Astrocyte of the spinal cord (primary cell): ENCODE measurements at regions not wholly inside any gene's neighbourhood (a gene's known extent, or its start where the extent isn't known, plus 50 kb on each side); places are given as distances from the start of the nearest gene placed in this dataset.

Experiments
- DNase-seq: peaks from one replicate; pipeline ENCODE4 v3.0.0; 2011; ENCODE audit warnings: low read depth, low spot score
- H3K4me3 ChIP-seq: 2 replicates; pipeline ENCODE4 v1.5.1; 2011; ENCODE audit warnings: low read depth, mild to moderate bottlenecking, low read length, moderate library complexity
- in situ Hi-C: cut with HindIII; loops from 2 replicates; pipeline ENCODE4 v1.10.0; 2017; ENCODE audit warnings: low sequenced_read_pairs
- TF ChIP-seq, protein P1 (sequence below): IDR thresholded peaks from 2 replicates; pipeline ENCODE4 v1.5.1; 2012; ENCODE audit warnings: low read depth, mild to moderate bottlenecking, low read length, inconsistent platforms

- no peak overlapping the region for H3K4me3 ChIP-seq
- TF ChIP-seq, protein P1, sequence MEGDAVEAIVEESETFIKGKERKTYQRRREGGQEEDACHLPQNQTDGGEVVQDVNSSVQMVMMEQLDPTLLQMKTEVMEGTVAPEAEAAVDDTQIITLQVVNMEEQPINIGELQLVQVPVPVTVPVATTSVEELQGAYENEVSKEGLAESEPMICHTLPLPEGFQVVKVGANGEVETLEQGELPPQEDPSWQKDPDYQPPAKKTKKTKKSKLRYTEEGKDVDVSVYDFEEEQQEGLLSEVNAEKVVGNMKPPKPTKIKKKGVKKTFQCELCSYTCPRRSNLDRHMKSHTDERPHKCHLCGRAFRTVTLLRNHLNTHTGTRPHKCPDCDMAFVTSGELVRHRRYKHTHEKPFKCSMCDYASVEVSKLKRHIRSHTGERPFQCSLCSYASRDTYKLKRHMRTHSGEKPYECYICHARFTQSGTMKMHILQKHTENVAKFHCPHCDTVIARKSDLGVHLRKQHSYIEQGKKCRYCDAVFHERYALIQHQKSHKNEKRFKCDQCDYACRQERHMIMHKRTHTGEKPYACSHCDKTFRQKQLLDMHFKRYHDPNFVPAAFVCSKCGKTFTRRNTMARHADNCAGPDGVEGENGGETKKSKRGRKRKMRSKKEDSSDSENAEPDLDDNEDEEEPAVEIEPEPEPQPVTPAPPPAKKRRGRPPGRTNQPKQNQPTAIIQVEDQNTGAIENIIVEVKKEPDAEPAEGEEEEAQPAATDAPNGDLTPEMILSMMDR, result no peak
- in situ Hi-C loops, result no loop called here
- no peak for DNase-seq
Observed at GRCh38 chr22:47816863-47817210, 1054.4 kb downstream of the TBC1D22A start.

- DNase-seq, result no peak
- H3K4me3 ChIP-seq, result no peak overlapping the region
- in situ Hi-C loops, result no loop called here
- TF ChIP-seq, protein P1, result no peak
Observed at GRCh38 chr22:47816121-47816862, 1053.8 kb downstream of the TBC1D22A start.

DNA sequence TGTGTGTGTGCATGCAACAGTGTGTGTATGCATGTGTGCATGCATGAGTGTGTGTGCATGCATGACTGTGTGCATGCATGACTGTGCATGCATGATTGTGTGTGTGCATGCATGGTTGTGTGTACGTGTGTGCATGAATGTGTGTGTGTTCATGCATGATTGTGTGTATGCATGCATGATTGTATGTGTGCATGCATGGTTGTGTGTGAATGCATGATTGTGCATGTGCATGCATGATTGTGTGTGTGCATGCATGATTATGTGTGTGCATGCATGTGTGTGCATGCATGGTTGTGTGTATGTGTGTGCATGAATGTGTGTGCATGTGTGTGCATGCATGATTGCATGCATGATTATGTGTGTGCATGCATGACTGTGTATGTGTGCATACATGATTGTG is 1052.0 kb downstream of the TBC1D22A start:
- DNase-seq, result no peak
- no peak overlapping the region for H3K4me3 ChIP-seq
- in situ Hi-C loops, result no loop called here
- TF ChIP-seq, protein P1, result no peak

DNA sequence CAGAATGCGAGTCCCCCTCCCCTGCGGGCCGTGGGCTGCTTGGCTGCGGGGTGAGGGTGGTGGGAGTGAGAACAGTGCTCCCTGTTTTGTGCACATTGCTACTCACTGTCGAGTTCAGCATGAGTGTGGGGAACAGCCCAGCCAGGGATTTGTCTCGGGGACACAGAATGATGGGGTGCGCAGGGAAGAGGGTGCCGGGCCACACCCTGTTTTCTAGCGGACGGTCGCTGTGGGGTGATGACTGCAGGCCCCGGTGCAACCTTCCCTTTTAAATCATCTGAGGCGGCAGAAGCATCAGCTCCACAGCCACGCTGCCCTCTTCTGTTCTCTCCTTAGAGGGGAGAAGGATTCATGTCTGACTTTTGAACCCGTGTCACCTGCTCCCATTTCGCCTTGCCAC is 1051.2 kb downstream of the TBC1D22A start:
- TF ChIP-seq, protein P1, result no peak
- no peak overlapping the region for H3K4me3 ChIP-seq
- in situ Hi-C loops, result no loop called here
- no peak for DNase-seq

DNA sequence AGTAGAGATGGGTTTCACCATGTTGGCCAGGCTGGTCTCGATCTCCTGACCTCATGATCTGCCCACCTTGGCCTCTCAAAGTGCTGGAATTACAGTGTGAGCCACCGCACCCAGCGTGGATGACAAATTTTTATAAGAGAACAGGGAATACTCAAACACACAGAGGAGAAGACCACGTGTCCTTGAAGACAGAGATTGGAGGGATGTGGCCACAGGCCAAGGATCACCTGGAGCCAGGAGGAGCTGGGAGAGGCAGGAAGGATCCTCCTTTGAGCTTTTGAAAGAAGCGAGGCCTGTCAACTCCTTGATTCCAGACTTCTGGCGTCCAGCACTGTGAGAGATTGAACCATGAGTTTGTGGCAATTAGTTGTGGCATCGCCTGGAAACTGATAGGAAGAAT is 1049.5 kb downstream of the TBC1D22A start:
- in situ Hi-C loops, result no loop called here
- H3K4me3 ChIP-seq, result no peak overlapping the region
- TF ChIP-seq, protein P1, result no peak
- DNase-seq, result no peak

DNA sequence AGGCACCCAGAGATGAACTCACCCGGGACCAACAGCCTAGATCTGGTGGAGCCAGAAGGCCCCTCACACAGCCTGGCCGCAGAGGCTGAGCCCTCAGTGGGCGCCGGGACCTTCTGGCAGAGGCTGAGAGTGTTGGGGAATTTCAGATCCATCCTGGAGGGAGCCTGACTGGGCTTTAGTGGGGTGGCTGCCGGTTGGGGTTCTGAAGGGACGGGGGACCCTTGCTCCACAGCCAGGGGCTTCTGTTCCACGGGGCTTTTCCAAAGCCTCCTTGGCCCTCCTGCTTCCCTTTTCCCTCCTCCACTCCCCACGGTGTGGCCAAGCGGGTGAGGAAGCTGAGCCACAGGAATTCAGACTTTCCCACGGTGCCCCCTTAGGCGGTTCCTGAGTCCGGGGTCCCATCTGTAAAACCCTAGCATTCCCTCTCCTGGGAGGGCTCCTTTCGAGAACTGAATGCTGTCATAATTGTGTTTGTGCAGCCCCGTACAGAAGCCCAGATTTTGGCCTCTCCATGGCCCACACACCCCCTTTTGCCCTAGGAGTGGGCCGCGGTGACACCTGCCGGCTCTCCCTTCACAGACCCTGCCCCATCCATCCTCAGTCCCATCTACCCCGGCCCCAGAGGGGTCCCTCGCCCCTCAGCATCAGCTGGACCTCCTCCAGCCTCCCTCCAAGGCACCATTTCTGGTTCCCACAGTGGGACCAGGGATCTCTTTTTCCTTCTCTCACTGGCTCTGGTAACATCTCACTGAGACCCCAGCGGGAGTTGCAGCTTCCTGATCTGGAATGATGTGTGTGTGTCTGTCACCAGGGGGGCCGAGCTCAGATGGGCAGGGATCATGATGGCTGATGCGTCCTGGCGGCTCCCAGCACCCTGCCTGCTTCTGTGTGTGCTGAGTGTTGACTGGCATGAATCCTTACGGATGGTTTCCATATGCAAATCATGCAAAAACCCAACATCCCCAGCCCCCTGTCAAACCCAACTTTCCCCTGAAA is 1048.4 kb downstream of the TBC1D22A start:
- in situ Hi-C loops, result no loop called here
- DNase-seq, result no peak
- H3K4me3 ChIP-seq, result no peak overlapping the region
- TF ChIP-seq, protein P1, result no peak
